ENCODE measurements at regions not wholly inside any gene's neighbourhood (a gene's known extent, or its start where the extent isn't known, plus 50 kb on each side); places are given as distances from the start of the nearest gene placed in this dataset.

DNA sequence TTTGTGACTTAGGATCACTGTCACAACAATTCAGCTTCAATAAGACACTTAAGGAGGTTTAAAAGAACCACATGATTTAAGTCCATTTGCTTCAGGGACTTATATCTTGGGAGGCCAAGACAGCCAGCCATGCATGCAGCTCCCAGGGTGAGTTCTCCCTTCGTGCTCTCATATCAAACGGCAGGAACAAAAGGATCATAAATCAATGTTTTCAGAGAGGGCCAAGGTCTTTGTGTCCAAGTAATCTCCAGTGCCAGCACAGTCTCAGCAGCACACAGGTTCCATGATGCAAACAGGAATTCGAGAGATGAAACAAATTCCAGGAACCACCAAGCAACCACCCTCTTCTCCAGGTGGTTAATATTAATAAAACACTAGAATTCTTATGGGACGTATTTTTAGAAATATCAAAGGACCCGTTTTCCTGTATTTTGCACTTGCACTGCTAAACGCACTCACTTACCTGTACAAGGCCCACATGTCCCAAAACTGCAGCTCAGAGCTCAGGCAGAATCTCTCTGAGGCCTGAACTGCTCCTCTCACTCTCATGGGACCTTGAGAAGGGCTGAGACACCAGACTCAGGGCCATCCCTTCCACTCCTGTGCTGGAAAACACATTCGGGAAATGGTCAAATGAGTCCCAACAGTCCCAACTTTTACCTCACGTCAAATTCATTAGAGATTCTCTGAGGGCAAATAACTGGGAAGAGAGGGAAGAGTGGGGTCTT, 100.0 kb upstream of the RAB4A start:
- TF ChIP-seq, protein P1, sequence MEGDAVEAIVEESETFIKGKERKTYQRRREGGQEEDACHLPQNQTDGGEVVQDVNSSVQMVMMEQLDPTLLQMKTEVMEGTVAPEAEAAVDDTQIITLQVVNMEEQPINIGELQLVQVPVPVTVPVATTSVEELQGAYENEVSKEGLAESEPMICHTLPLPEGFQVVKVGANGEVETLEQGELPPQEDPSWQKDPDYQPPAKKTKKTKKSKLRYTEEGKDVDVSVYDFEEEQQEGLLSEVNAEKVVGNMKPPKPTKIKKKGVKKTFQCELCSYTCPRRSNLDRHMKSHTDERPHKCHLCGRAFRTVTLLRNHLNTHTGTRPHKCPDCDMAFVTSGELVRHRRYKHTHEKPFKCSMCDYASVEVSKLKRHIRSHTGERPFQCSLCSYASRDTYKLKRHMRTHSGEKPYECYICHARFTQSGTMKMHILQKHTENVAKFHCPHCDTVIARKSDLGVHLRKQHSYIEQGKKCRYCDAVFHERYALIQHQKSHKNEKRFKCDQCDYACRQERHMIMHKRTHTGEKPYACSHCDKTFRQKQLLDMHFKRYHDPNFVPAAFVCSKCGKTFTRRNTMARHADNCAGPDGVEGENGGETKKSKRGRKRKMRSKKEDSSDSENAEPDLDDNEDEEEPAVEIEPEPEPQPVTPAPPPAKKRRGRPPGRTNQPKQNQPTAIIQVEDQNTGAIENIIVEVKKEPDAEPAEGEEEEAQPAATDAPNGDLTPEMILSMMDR (IDR thresholded peaks at IDR 0.05) = no peak
- no peak for TF ChIP-seq POLR2A (IDR thresholded peaks at IDR 0.05)

All from Peyer's patch (tissue), 4 donors.